IMR-90 (cell line): ENCODE measurements at regions not wholly inside any gene's neighbourhood (a gene's known extent, or its start where the extent isn't known, plus 50 kb on each side); places are given as distances from the start of the nearest gene placed in this dataset.

Experiments used
- CEBPB ChIP-seq: IDR thresholded peaks from 2 replicates; pipeline ENCODE4 v1.6.1; 2012; ENCODE audit warnings: low read depth, low read length, improper control_type of control experiment
- CTCF ChIP-seq: conservative IDR thresholded peaks from 2 replicates; pipeline ENCODE4 v1.5.1; 2012; ENCODE audit warnings: mild to moderate bottlenecking, low read depth, low read length, improper control_type of control experiment
- MAFK ChIP-seq: IDR thresholded peaks from 2 replicates; pipeline ENCODE4 v1.6.1; 2012; ENCODE audit warnings: low read depth, low read length, improper control_type of control experiment
- NFE2L2 ChIP-seq: fragments of 150-350 bp; IDR thresholded peaks from 2 replicates; pipeline ENCODE4 v1.6.1; 2016; ENCODE audit warnings: low read depth, mild to moderate bottlenecking, low read length
- POLR2A ChIP-seq: IDR thresholded peaks from 2 replicates; pipeline ENCODE4 v1.6.1; 2012; ENCODE audit warnings: mild to moderate bottlenecking, low read depth, low read length
- RAD21 ChIP-seq: IDR thresholded peaks from 2 replicates; pipeline ENCODE4 v1.6.1; 2012; ENCODE audit warnings: low read length, improper control_type of control experiment
- TF ChIP-seq, protein P1 (sequence below): fragments of 150-350 bp; IDR thresholded peaks from 2 replicates; pipeline ENCODE4 v1.6.1; 2016; ENCODE audit warnings: low read depth, mild to moderate bottlenecking, low read length, moderate library complexity, borderline replicate concordance
- TF ChIP-seq, protein P2 (sequence below): fragments of 150-350 bp; IDR thresholded peaks from 2 replicates; pipeline ENCODE4 v1.6.1; 2017; ENCODE audit warnings: mild to moderate bottlenecking, antibody characterized with exemption, low read length, low read depth

GRCh38 chr11:70807195-70807543 lies 408.8 kb downstream of the CTTN start:
- TF ChIP-seq CTCF, result no peak
- no peak for TF ChIP-seq RAD21
- no peak for TF ChIP-seq POLR2A
- TF ChIP-seq, protein P1, sequence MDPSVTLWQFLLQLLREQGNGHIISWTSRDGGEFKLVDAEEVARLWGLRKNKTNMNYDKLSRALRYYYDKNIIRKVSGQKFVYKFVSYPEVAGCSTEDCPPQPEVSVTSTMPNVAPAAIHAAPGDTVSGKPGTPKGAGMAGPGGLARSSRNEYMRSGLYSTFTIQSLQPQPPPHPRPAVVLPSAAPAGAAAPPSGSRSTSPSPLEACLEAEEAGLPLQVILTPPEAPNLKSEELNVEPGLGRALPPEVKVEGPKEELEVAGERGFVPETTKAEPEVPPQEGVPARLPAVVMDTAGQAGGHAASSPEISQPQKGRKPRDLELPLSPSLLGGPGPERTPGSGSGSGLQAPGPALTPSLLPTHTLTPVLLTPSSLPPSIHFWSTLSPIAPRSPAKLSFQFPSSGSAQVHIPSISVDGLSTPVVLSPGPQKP, result no peak
- TF ChIP-seq NFE2L2, result no peak
- TF ChIP-seq, protein P2, sequence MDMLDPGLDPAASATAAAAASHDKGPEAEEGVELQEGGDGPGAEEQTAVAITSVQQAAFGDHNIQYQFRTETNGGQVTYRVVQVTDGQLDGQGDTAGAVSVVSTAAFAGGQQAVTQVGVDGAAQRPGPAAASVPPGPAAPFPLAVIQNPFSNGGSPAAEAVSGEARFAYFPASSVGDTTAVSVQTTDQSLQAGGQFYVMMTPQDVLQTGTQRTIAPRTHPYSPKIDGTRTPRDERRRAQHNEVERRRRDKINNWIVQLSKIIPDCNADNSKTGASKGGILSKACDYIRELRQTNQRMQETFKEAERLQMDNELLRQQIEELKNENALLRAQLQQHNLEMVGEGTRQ, result no peak
- no peak for TF ChIP-seq CEBPB
- no peak for TF ChIP-seq MAFK
